SIG-M5 (cell line): ENCODE measurements at regions not wholly inside any gene's neighbourhood (a gene's known extent, or its start where the extent isn't known, plus 50 kb on each side); places are given as distances from the start of the nearest gene placed in this dataset.
"Not testable (repeated sequence)": the region's sequence is repeated elsewhere in the genome, so short reads cannot be mapped to it uniquely, and the experiment has no call there.

ENCODE experiments used
- DNase-seq: peaks from one replicate; lab custom pipeline; 2025; lab: John Stamatoyannopoulos, UW

GRCh38 chr1:219560856-219561255 is 52.0 kb downstream of the ZC3H11B start:
- DNase-seq: no peak

GRCh38 chr1:219559899-219560298 is 53.0 kb downstream of the ZC3H11B start:
- no peak for DNase-seq

- DNase-seq: no peak
Observed at GRCh38 chr1:219555806-219556205, 57.1 kb downstream of the ZC3H11B start.

GRCh38 chr1:219555031-219555692 is 57.7 kb downstream of the ZC3H11B start:
- DNase-seq: no peak

GRCh38 chr1:219553934-219554502 is 58.9 kb downstream of the ZC3H11B start:
- no peak for DNase-seq

GRCh38 chr1:219550201-219550600 is 62.7 kb downstream of the ZC3H11B start:
- no peak for DNase-seq

GRCh38 chr1:219549215-219549614 is 63.7 kb downstream of the ZC3H11B start:
- DNase-seq: no peak

GRCh38 chr1:219548386-219548785 is 64.5 kb downstream of the ZC3H11B start:
- no peak for DNase-seq

GRCh38 chr1:219545756-219546155 is 67.1 kb downstream of the ZC3H11B start:
- DNase-seq: not testable (repeated sequence)

- DNase-seq: no peak
Observed at GRCh38 chr1:219544163-219544846, 68.6 kb downstream of the ZC3H11B start.

GRCh38 chr1:219542828-219543518 is 69.9 kb downstream of the ZC3H11B start:
- DNase-seq: no peak

- DNase-seq: no peak
Observed at GRCh38 chr1:219541946-219542345, 71.0 kb downstream of the ZC3H11B start.

GRCh38 chr1:219539645-219540254 is 73.2 kb downstream of the ZC3H11B start:
- DNase-seq: no peak

- DNase-seq: no peak
Observed at GRCh38 chr1:219538886-219539285, 74.0 kb downstream of the ZC3H11B start.

GRCh38 chr1:219537223-219537631 is 75.7 kb downstream of the ZC3H11B start:
- no peak for DNase-seq

GRCh38 chr1:219536038-219536437 is 76.9 kb downstream of the ZC3H11B start:
- no peak for DNase-seq

- DNase-seq: no peak
Observed at GRCh38 chr1:219534991-219535390, 77.9 kb downstream of the ZC3H11B start.

- DNase-seq: no peak
Observed at GRCh38 chr1:219533280-219533679, 79.6 kb downstream of the ZC3H11B start.

- no peak for DNase-seq
Observed at GRCh38 chr1:219529116-219529515, 83.8 kb downstream of the ZC3H11B start.

GRCh38 chr1:219528633-219529032 is 84.3 kb downstream of the ZC3H11B start:
- DNase-seq: no peak

- DNase-seq: no peak
Observed at GRCh38 chr1:219527994-219528393, 84.9 kb downstream of the ZC3H11B start.

- DNase-seq: no peak
Observed at GRCh38 chr1:219526074-219526473, 86.8 kb downstream of the ZC3H11B start.
